HepG2 (cell line): ENCODE measurements at regions not wholly inside any gene's neighbourhood (a gene's known extent, or its start where the extent isn't known, plus 50 kb on each side); places are given as distances from the start of the nearest gene placed in this dataset.

ENCODE experiments used
- ATF2 ChIP-seq: sonication (generic); formaldehyde crosslinking; IDR thresholded peaks from 2 replicates; pipeline ENCODE4 v1.4.0; 2020; ENCODE audit warnings: missing genetic modification reagents
- CTCF ChIP-seq: sonication (generic); formaldehyde crosslinking; IDR thresholded peaks from 2 replicates; pipeline ENCODE4 v1.5.0; 2020; ENCODE audit warnings: mild to moderate bottlenecking, missing genetic modification reagents, moderate library complexity
- GABPA ChIP-seq, 2 experiments: IDR thresholded peaks; 2 replicates each; pipeline ENCODE4 v1.6.1; 2011 to 2016; ENCODE audit warnings: low read depth in 2 of 2, low read length in 1 of 2, missing biosample characterization in 1 of 2, missing genetic modification characterization in 1 of 2
- MXI1 ChIP-seq: IDR thresholded peaks from 3 replicates; pipeline ENCODE4 v1.6.1; 2012; ENCODE audit warnings: low read depth, low read length, inconsistent platforms, borderline replicate concordance
- MYC ChIP-seq: sonication (generic); formaldehyde crosslinking; IDR thresholded peaks from 2 replicates; pipeline ENCODE4 v1.9.0; 2021; ENCODE audit warnings: missing genetic modification reagents, borderline replicate concordance
- TARDBP ChIP-seq: sonication (generic); formaldehyde crosslinking; IDR thresholded peaks from 2 replicates; pipeline ENCODE4 v1.8.0; 2022; ENCODE audit warnings: mild to moderate bottlenecking, missing genetic modification reagents
- ZNF619 ChIP-seq: sonication (generic); formaldehyde crosslinking; IDR thresholded peaks from 2 replicates; pipeline ENCODE4 v1.4.0; 2020; ENCODE audit warnings: mild to moderate bottlenecking, missing genetic modification reagents

- TF ChIP-seq GABPA (IDR thresholded peaks at IDR 0.05; ENCODE audit: low read depth, low read length) (no peak), GABPA (CRISPR knock-in tag; IDR thresholded peaks at IDR 0.05; ENCODE audit: low read depth) (no peak), CTCF (CRISPR knock-in tag) (no peak), ZNF619 (no peak), MYC (CRISPR knock-in tag) (no peak), TARDBP (CRISPR knock-in tag) (no peak), MXI1 (no peak), ATF2 (CRISPR knock-in tag) (no peak)
These were observed 96.9 kb upstream of the NEBL start for GRCh38 chr10:20993830-20994527.
